K562 (cell line): ENCODE measurements at regions not wholly inside any gene's neighbourhood (a gene's known extent, or its start where the extent isn't known, plus 50 kb on each side); places are given as distances from the start of the nearest gene placed in this dataset.

ENCODE experiments used
- FOXM1 ChIP-seq, 2 experiments: fragments of 450-650 bp in 1 of 2; sonication (generic) in 1 of 2; formaldehyde crosslinking in 1 of 2; IDR thresholded peaks; 2 replicates each; pipeline versions ENCODE4 v1.6.1 to v1.9.0; 2017 to 2022; ENCODE audit warnings: low read depth in 2 of 2, mild to moderate bottlenecking in 2 of 2, missing genetic modification reagents in 1 of 2, moderate library complexity in 1 of 2
- JUNB ChIP-seq: fragments of 450-650 bp; formaldehyde crosslinking; conservative IDR thresholded peaks from 2 replicates; pipeline ENCODE4 v1.4.0; 2020; ENCODE audit warnings: mild to moderate bottlenecking
- NFXL1 ChIP-seq: fragments of 450-650 bp; formaldehyde crosslinking; IDR thresholded peaks from 2 replicates; pipeline ENCODE4 v1.4.0; 2021; ENCODE audit warnings: mild to moderate bottlenecking
- SAFB ChIP-seq: fragments of 200-400 bp; formaldehyde crosslinking; IDR thresholded peaks from 2 replicates; pipeline ENCODE4 v1.6.1; 2017; ENCODE audit warnings: low read depth, low read length, borderline replicate concordance

DNA sequence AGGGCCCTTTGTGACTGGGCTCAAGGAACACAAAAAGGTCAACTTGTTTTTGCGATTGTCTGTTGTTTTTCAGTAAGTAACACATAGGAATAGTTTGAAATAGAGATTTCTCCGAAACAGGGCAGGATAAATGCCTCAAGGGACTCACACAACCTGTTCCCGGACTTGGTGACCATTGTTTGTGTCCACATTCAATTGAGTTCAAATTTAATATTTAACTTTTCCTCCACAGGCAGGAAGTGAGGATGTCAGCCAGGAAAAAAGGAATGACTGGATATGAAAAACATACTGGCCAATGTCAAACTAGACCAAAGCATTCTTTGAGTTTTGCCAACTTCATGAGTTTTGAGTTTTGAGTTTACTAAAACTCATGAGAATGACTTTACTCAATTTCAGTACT is 72.7 kb downstream of the SPATA31C2 start:
- TF ChIP-seq NFXL1 (CRISPR knock-in tag) (no peak), JUNB (CRISPR knock-in tag) (no peak), FOXM1 (IDR thresholded peaks at IDR 0.05; ENCODE audit: low read depth) (no peak), FOXM1 (CRISPR knock-in tag; IDR thresholded peaks at IDR 0.05; ENCODE audit: low read depth) (no peak), SAFB (no peak)
